Gastrocnemius medialis (tissue), 4 donors: ENCODE measurements at regions not wholly inside any gene's neighbourhood (a gene's known extent, or its start where the extent isn't known, plus 50 kb on each side); places are given as distances from the start of the nearest gene placed in this dataset.

Experiments used
- ATAC-seq, 2 donors: fragments of 150-250 bp; one replicate each; pipeline ENCODE4 v1.9.1; 2016
- DNase-seq, 2 donors: peaks; one replicate each; pipeline ENCODE4 v3.0.0-alpha.2; 2019
- H3K27ac ChIP-seq, 4 donors: fragments of 200-600 bp; sonication (generic); 1 replicate in 1 of 4; 2 replicates in 3 of 4; pipeline ENCODE4 v1.5.1; 2016 to 2018; ENCODE audit warnings: mild to moderate bottlenecking in 2 of 4, moderate library complexity in 1 of 4
- H3K27me3 ChIP-seq, 3 donors: fragments of 200-600 bp; sonication (generic) in 2 of 3; 1 replicate in 1 of 3; 2 replicates in 2 of 3; pipeline versions ENCODE4 v1.5.1 to v1.6.0; 2016 to 2019; ENCODE audit warnings: mild to moderate bottlenecking in 1 of 3, moderate library complexity in 1 of 3
- H3K36me3 ChIP-seq, 2 donors: fragments of 200-600 bp; sonication (generic) in 1 of 2; one replicate each; pipeline ENCODE4 v1.5.1; 2017 to 2018
- H3K4me1 ChIP-seq, 2 donors: fragments of 200-600 bp; sonication (generic) in 1 of 2; one replicate each; pipeline ENCODE4 v1.5.1; 2016 to 2017; ENCODE audit warnings: mild to moderate bottlenecking in 2 of 2
- H3K4me3 ChIP-seq, 4 donors: fragments of 200-600 bp; sonication (generic) in 3 of 4; 1 replicate in 1 of 4; 2 replicates in 3 of 4; pipeline ENCODE4 v1.5.1; 2016 to 2019; ENCODE audit warnings: mild to moderate bottlenecking in 2 of 4
- H3K9me3 ChIP-seq, 3 donors: fragments of 200-600 bp; sonication (generic) in 2 of 3; 1 replicate in 1 of 3; 2 replicates in 2 of 3; pipeline ENCODE4 v1.5.1; 2016 to 2019
- CTCF ChIP-seq, 5 experiments: fragments of 450-650 bp in 3 of 5; fragments of 200-600 bp in 2 of 5; sonication (generic) in 2 of 5; IDR thresholded peaks in 4 of 5; conservative IDR thresholded peaks in 1 of 5; 1 replicate in 4 of 5; 2 replicates in 1 of 5; pipeline ENCODE4 v1.5.1; 2016 to 2019; ENCODE audit warnings: antibody characterized with exemption in 5 of 5, mild to moderate bottlenecking in 3 of 5, moderate library complexity in 3 of 5
- POLR2A ChIP-seq, 2 donors: fragments of 450-650 bp; IDR thresholded peaks; one replicate each; pipeline ENCODE4 v1.6.1; 2017; ENCODE audit warnings: antibody characterized with exemption in 2 of 2, mild to moderate bottlenecking in 2 of 2, moderate library complexity in 2 of 2
- in situ Hi-C, 4 donors: fragments of 200-750 bp; cut with MboI; loops; one replicate each; pipeline versions ENCODE4 v1.15.0 to v1.8.0; 2017; ENCODE audit warnings: low sequenced_read_pairs in 4 of 4
- intact Hi-C: fragments of 100-400 bp; cut with DNase I; formaldehyde crosslinking; loops from one replicate; pipeline ENCODE4 v1.15.1; 2023; ENCODE audit warnings: low total_unique reads

- Histone ChIP-seq H3K27me3 (no peaks in the 10 kb centered on the region), H3K36me3 (no peaks in the 10 kb centered on the region), H3K27ac (no peak overlapping the region), H3K9me3 (no peaks in the 10 kb centered on the region), H3K4me1 (no peaks in the 10 kb centered on the region), H3K4me3 (no peak overlapping the region)
- intact Hi-C loops (no loop called here), in situ Hi-C loops (no loop called here)
- TF ChIP-seq CTCF (IDR thresholded peaks at IDR 0.05 in 4 of 5, conservative IDR thresholded peaks at IDR 0.05 in 1 of 5): no peak
- no peak for TF ChIP-seq POLR2A (IDR thresholded peaks at IDR 0.05)
- ATAC-seq: no peak
- DNase-seq: no peak
Observed at GRCh38 chr9:118177241-118177640, 473.0 kb downstream of the TLR4 start.

- Histone ChIP-seq H3K4me3 (no peak overlapping the region), H3K27ac (no peak overlapping the region), H3K36me3 (no peaks in the 10 kb centered on the region), H3K27me3 (no peaks in the 10 kb centered on the region), H3K9me3 (no peaks in the 10 kb centered on the region), H3K4me1 (no peaks in the 10 kb centered on the region)
- in situ Hi-C loops (no loop called here), intact Hi-C loops (no loop called here)
- DNase-seq (no peak), ATAC-seq (no peak)
- TF ChIP-seq CTCF (IDR thresholded peaks at IDR 0.05 in 4 of 5, conservative IDR thresholded peaks at IDR 0.05 in 1 of 5) (no peak), POLR2A (IDR thresholded peaks at IDR 0.05) (no peak)
Observed at GRCh38 chr9:118183576-118183975, 479.4 kb downstream of the TLR4 start.

- H3K36me3 ChIP-seq: no peaks in the 10 kb centered on the region
- DNase-seq (no peak), ATAC-seq (no peak)
- in situ Hi-C loops (no loop called here), intact Hi-C loops (no loop called here)
- H3K27me3 ChIP-seq: no peaks in the 10 kb centered on the region
- TF ChIP-seq POLR2A (IDR thresholded peaks at IDR 0.05) (no peak), CTCF (IDR thresholded peaks at IDR 0.05 in 4 of 5, conservative IDR thresholded peaks at IDR 0.05 in 1 of 5) (no peak)
- H3K27ac ChIP-seq: no peak overlapping the region
- H3K4me3 ChIP-seq: no peak overlapping the region
- no peaks in the 10 kb centered on the region for H3K4me1 ChIP-seq
- no peaks in the 10 kb centered on the region for H3K9me3 ChIP-seq
Observed at GRCh38 chr9:118187408-118187807, 483.2 kb downstream of the TLR4 start.

GRCh38 chr9:118189615-118190014 lies 485.4 kb downstream of the TLR4 start:
- Histone ChIP-seq H3K36me3 (no peaks in the 10 kb centered on the region), H3K27me3 (no peaks in the 10 kb centered on the region), H3K4me3 (no peak overlapping the region), H3K27ac (no peak overlapping the region), H3K9me3 (no peaks in the 10 kb centered on the region), H3K4me1 (no peaks in the 10 kb centered on the region)
- ATAC-seq (no peak), DNase-seq (no peak)
- TF ChIP-seq POLR2A (IDR thresholded peaks at IDR 0.05) (no peak), CTCF (IDR thresholded peaks at IDR 0.05 in 4 of 5, conservative IDR thresholded peaks at IDR 0.05 in 1 of 5) (no peak)
- intact Hi-C loops: no loop called here
- in situ Hi-C loops: no loop called here

GRCh38 chr9:118192807-118193206 lies 488.6 kb downstream of the TLR4 start:
- H3K9me3 ChIP-seq: peaks cover 0 to 3% (median 0%) of the 10 kb centered on the region in 3 donors
- H3K27ac ChIP-seq: no peak overlapping the region
- TF ChIP-seq POLR2A (IDR thresholded peaks at IDR 0.05) (no peak), CTCF (IDR thresholded peaks at IDR 0.05 in 4 of 5, conservative IDR thresholded peaks at IDR 0.05 in 1 of 5) (no peak)
- intact Hi-C loops (no loop called here), in situ Hi-C loops (no loop called here)
- H3K4me1 ChIP-seq: no peaks in the 10 kb centered on the region
- H3K27me3 ChIP-seq: no peaks in the 10 kb centered on the region
- DNase-seq (no peak), ATAC-seq (no peak)
- H3K4me3 ChIP-seq: no peak overlapping the region
- H3K36me3 ChIP-seq: no peaks in the 10 kb centered on the region
